SK-N-SH (cell line): ENCODE measurements at regions not wholly inside any gene's neighbourhood (a gene's known extent, or its start where the extent isn't known, plus 50 kb on each side); places are given as distances from the start of the nearest gene placed in this dataset.

Experiments used
- CTCF ChIA-PET: fragments of 300-600, 350-600 bp; formaldehyde crosslinking; extraction: SDS; loops from one replicate; lab custom pipeline; 2021; lab: Yijun Ruan, JAX
- POLR2A ChIA-PET: fragments of 350-600 bp; sonication (Branson Sonifier 250); formaldehyde crosslinking; extraction: SDS; loops from one replicate; lab custom pipeline; 2020; ENCODE audit warnings: antibody characterized with exemption, inconsistent platforms; lab: Yijun Ruan, JAX
- DNase-seq: peaks from one replicate; pipeline ENCODE4 v3.0.0; 2012
- H2AFZ ChIP-seq: fragments of 200-600 bp; sonication (generic); 2 replicates; pipeline ENCODE4 v1.8.1; 2016; ENCODE audit warnings: antibody characterized with exemption, mild to moderate bottlenecking, low read depth
- H3F3A ChIP-seq: fragments of 200-600 bp; sonication (generic); replicated peaks from 2 replicates; pipeline ENCODE3; 2016; ENCODE audit warnings: antibody characterized with exemption, mild to moderate bottlenecking; ENCODE audit not compliant: insufficient read depth
- H3K27ac ChIP-seq, 2 experiments: fragments of 200-500 bp in 1 of 2; fragments of 200-600 bp in 1 of 2; sonication (Bioruptor generic) in 1 of 2; sonication (generic), shearing (Covaris generic) in 1 of 2; 2 replicates each; pipeline versions ENCODE4 v1.5.1 to v1.6.1; 2014 to 2016; ENCODE audit warnings: low read depth in 2 of 2, inconsistent platforms in 1 of 2, low read length in 1 of 2, mild to moderate bottlenecking in 1 of 2, mixed read lengths in 1 of 2
- H3K27me3 ChIP-seq: fragments of 200-600 bp; sonication (generic), shearing (Covaris generic); 2 replicates; pipeline ENCODE4 v1.6.1; 2016; ENCODE audit warnings: mixed run types; ENCODE audit not compliant: insufficient read depth
- H3K36me3 ChIP-seq, 2 experiments: fragments of 200-500 bp in 1 of 2; fragments of 200-600 bp in 1 of 2; sonication (Bioruptor generic) in 1 of 2; sonication (generic) in 1 of 2; replicated peaks in 1 of 2; 2 replicates each; pipeline versions ENCODE3 to v1.5.1; 2014 to 2016; ENCODE audit warnings: low read length in 1 of 2, mild to moderate bottlenecking in 1 of 2; ENCODE audit not compliant: insufficient read depth in 2 of 2, control insufficient read depth in 1 of 2
- H3K4me1 ChIP-seq, 2 experiments: fragments of 200-500 bp in 1 of 2; fragments of 200-600 bp in 1 of 2; sonication (Bioruptor generic) in 1 of 2; sonication (generic), shearing (Covaris generic) in 1 of 2; 2 replicates each; pipeline versions ENCODE4 v1.5.1 to v1.6.1; 2014 to 2016; ENCODE audit warnings: low read depth in 1 of 2, low read length in 1 of 2, mixed run types in 1 of 2; ENCODE audit not compliant: insufficient read depth in 2 of 2, control insufficient read depth in 1 of 2
- H3K4me2 ChIP-seq: fragments of 200-600 bp; sonication (generic), shearing (Covaris generic); 2 replicates; pipeline ENCODE4 v1.6.1; 2017; ENCODE audit warnings: mixed run types
- H3K4me3 ChIP-seq, 2 experiments: fragments of 200-500 bp in 1 of 2; fragments of 200-600 bp in 1 of 2; sonication (Bioruptor generic) in 1 of 2; sonication (generic), shearing (Covaris generic) in 1 of 2; 2 replicates each; pipeline versions ENCODE4 v1.5.1 to v1.8.1; 2014 to 2016; ENCODE audit warnings: low read depth in 2 of 2, inconsistent platforms in 1 of 2, low read length in 1 of 2, mild to moderate bottlenecking in 1 of 2, mixed read lengths in 1 of 2, moderate library complexity in 1 of 2
- H3K79me2 ChIP-seq: fragments of 200-600 bp; sonication (generic); 2 replicates; pipeline ENCODE4 v1.8.1; 2017; ENCODE audit warnings: mild to moderate bottlenecking; ENCODE audit not compliant: insufficient read depth
- H3K9ac ChIP-seq: fragments of 200-600 bp; sonication (generic); 2 replicates; pipeline ENCODE4 v1.6.1; 2017; ENCODE audit warnings: mixed run types
- H3K9me2 ChIP-seq: fragments of 200-600 bp; sonication (generic); 2 replicates; pipeline ENCODE4 v1.6.1; 2017; ENCODE audit warnings: mixed run types
- H3K9me3 ChIP-seq: fragments of 200-600 bp; sonication (generic); 2 replicates; pipeline ENCODE4 v1.6.1; 2017; ENCODE audit warnings: mixed run types, mild to moderate bottlenecking, moderate library complexity
- H4K20me1 ChIP-seq: fragments of 200-600 bp; sonication (generic); 2 replicates; pipeline ENCODE4 v1.6.1; 2017; ENCODE audit warnings: mild to moderate bottlenecking, mixed run types; ENCODE audit not compliant: insufficient read depth
- CHD2 ChIP-seq: fragments of 150-350 bp; IDR thresholded peaks from 2 replicates; pipeline ENCODE4 v1.6.1; 2018; ENCODE audit warnings: low read length; ENCODE audit not compliant: partially characterized antibody
- EP300 ChIP-seq, 2 experiments: IDR thresholded peaks; 2 replicates each; pipeline versions ENCODE4 v1.4.0 to v1.6.1; 2012; ENCODE audit warnings: borderline replicate concordance in 1 of 2, low read depth in 1 of 2, low read length in 1 of 2
- EZH2phosphoT487 ChIP-seq: fragments of 200-600 bp; sonication (generic); IDR thresholded peaks from 2 replicates; pipeline ENCODE4 v1.6.1; 2017; ENCODE audit warnings: low read depth, mixed run types, mild to moderate bottlenecking, antibody characterized with exemption, moderate library complexity, borderline replicate concordance
- FOXM1 ChIP-seq: IDR thresholded peaks from 2 replicates; pipeline ENCODE4 v1.4.0; 2012; ENCODE audit warnings: low read depth, mild to moderate bottlenecking
- GABPA ChIP-seq: IDR thresholded peaks from 2 replicates; pipeline ENCODE4 v1.4.0; 2012; ENCODE audit warnings: low read depth, mild to moderate bottlenecking
- GATA2 ChIP-seq: sonication (generic); formaldehyde crosslinking; IDR thresholded peaks from 2 replicates; pipeline ENCODE4 v1.5.0; 2020; ENCODE audit warnings: mild to moderate bottlenecking, missing genetic modification reagents
- IRF3 ChIP-seq: fragments of 150-350 bp; IDR thresholded peaks from 2 replicates; pipeline ENCODE4 v1.6.1; 2016; ENCODE audit warnings: mild to moderate bottlenecking, low read depth, low read length
- MAX ChIP-seq: IDR thresholded peaks from 2 replicates; pipeline ENCODE4 v1.4.0; 2012; ENCODE audit warnings: low read depth
- MEF2A ChIP-seq: IDR thresholded peaks from 2 replicates; pipeline ENCODE4 v1.4.0; 2012; ENCODE audit warnings: low read depth, borderline replicate concordance
- MXI1 ChIP-seq: IDR thresholded peaks from 2 replicates; pipeline ENCODE4 v1.6.1; 2012; ENCODE audit warnings: mild to moderate bottlenecking, low read depth, low read length, improper control_type of control experiment
- NFIC ChIP-seq: IDR thresholded peaks from 2 replicates; pipeline ENCODE4 v1.4.0; 2012; ENCODE audit warnings: borderline replicate concordance
- RCOR1 ChIP-seq: fragments of 150-350 bp; IDR thresholded peaks from 2 replicates; pipeline ENCODE4 v1.6.1; 2017; ENCODE audit warnings: antibody characterized with exemption, low read length
- RFX5 ChIP-seq: IDR thresholded peaks from 2 replicates; pipeline ENCODE4 v1.6.1; 2012; ENCODE audit warnings: mild to moderate bottlenecking, improper control_type of control experiment, low read length
- RXRA ChIP-seq: IDR thresholded peaks from 2 replicates; pipeline ENCODE4 v1.4.0; 2012; ENCODE audit warnings: low read depth, mild to moderate bottlenecking, borderline replicate concordance
- SIN3A ChIP-seq: IDR thresholded peaks from 2 replicates; pipeline ENCODE4 v1.6.1; 2012; ENCODE audit warnings: low read depth, mild to moderate bottlenecking, low read length, moderate library complexity, borderline replicate concordance
- SMC3 ChIP-seq: IDR thresholded peaks from 2 replicates; pipeline ENCODE4 v1.6.1; 2012; ENCODE audit warnings: low read depth, low read length, improper control_type of control experiment
- TCF12 ChIP-seq: IDR thresholded peaks from 2 replicates; pipeline ENCODE4 v1.4.0; 2012
- USF1 ChIP-seq: IDR thresholded peaks from 2 replicates; pipeline ENCODE4 v1.4.0; 2012; ENCODE audit warnings: low read depth, borderline replicate concordance
- USF2 ChIP-seq: fragments of 150-350 bp; IDR thresholded peaks from 2 replicates; pipeline ENCODE4 v1.6.1; 2017; ENCODE audit warnings: antibody characterized with exemption, low read length, low read depth, borderline replicate concordance
- YY1 ChIP-seq: IDR thresholded peaks from 2 replicates; pipeline ENCODE4 v1.4.0; 2012; ENCODE audit warnings: low read depth, mild to moderate bottlenecking
- WGBS: methylation state at CpG from one replicate; pipeline ENCODE4 v1.1.6; 2017; ENCODE audit warnings: low lambda C conversion rate; 5-methylcytosine and 5-hydroxymethylcytosine counted together

- TF ChIP-seq EP300 (IDR thresholded peaks at IDR 0.05; ENCODE audit: borderline replicate concordance in 1 of 2, low read depth in 1 of 2, low read length in 1 of 2) (no peak), TCF12 (no peak), FOXM1 (no peak), RXRA (no peak), USF2 (no peak), SIN3A (no peak), RFX5 (no peak), CHD2 (no peak), NFIC (no peak), YY1 (no peak), SMC3 (no peak), RCOR1 (no peak), USF1 (no peak), MXI1 (no peak), GATA2 (CRISPR knock-in tag) (no peak), IRF3 (no peak), MEF2A (no peak), EZH2phosphoT487 (no peak), GABPA (no peak), MAX (no peak)
- no peaks in the 10 kb centered on the region for H3K4me1 ChIP-seq
- no peaks in the 10 kb centered on the region for H3K27me3 ChIP-seq
- no peaks in the 10 kb centered on the region for H3F3A ChIP-seq
- H4K20me1 ChIP-seq: no peaks in the 10 kb centered on the region
- no peaks in the 10 kb centered on the region for H3K79me2 ChIP-seq
- H3K4me3 ChIP-seq: no peak overlapping the region
- no peaks in the 10 kb centered on the region for H3K36me3 ChIP-seq
- no peak overlapping the region for H3K9ac ChIP-seq
- H2AFZ ChIP-seq: no peak overlapping the region
- H3K27ac ChIP-seq: no peak overlapping the region
- POLR2A ChIA-PET: no interaction called here
- no peaks in the 10 kb centered on the region for H3K9me2 ChIP-seq
- no peak overlapping the region for H3K4me2 ChIP-seq
- CTCF ChIA-PET: interaction anchor here (1.4 to 1.5 kb wide), 2 partner anchors 13 to 145 kb away, joined by 3 to 4 read pairs; no protein-coding TSS in a partner anchor
- 55% methylated on average over 1 of the region's 1 CpG for WGBS
- DNase-seq: no peak
- H3K9me3 ChIP-seq: no peaks in the 10 kb centered on the region
Measured at GRCh38 chr2:58907644-58908043, 666.5 kb upstream of the FANCL start.
